ENCODE measurements at regions not wholly inside any gene's neighbourhood (a gene's known extent, or its start where the extent isn't known, plus 50 kb on each side); places are given as distances from the start of the nearest gene placed in this dataset.

DNA sequence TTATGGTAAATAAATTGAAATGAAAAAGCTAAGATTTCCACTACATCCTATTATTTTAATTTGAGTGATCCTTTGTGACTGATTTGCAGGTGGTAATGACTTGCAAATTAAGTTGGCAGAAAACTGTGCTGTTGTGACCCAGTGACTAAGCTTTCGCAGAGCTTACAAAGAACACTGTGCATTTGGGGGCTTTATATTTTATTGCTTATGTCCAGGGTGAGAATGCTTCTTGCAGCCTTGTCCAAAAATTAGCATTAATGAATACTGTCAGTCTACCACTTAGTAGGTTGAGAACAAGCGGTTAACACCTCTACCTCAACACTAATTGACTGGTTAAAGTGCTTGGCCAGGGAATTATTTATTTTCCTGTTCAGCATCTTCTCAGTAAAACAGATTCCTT lies 991.3 kb upstream of the DIAPH2 start:
- Histone ChIP-seq H3K4me2 (no peak overlapping the region), H3K9me3 (no peaks in the 10 kb centered on the region), H3K4me1 (no peaks in the 10 kb centered on the region), H3K4me3 (no peak overlapping the region), H3K27ac (no peak overlapping the region)
- CTCF ChIA-PET, result no interaction called here
- TF ChIP-seq, protein P1, sequence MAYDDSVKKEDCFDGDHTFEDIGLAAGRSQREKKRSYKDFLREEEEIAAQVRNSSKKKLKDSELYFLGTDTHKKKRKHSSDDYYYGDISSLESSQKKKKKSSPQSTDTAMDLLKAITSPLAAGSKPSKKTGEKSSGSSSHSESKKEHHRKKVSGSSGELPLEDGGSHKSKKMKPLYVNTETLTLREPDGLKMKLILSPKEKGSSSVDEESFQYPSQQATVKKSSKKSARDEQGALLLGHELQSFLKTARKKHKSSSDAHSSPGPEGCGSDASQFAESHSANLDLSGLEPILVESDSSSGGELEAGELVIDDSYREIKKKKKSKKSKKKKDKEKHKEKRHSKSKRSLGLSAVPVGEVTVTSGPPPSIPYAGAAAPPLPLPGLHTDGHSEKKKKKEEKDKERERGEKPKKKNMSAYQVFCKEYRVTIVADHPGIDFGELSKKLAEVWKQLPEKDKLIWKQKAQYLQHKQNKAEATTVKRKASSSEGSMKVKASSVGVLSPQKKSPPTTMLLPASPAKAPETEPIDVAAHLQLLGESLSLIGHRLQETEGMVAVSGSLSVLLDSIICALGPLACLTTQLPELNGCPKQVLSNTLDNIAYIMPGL (CRISPR knock-in tag; IDR thresholded peaks at IDR 0.05; ENCODE audit: borderline replicate concordance), result no peak
- TF ChIP-seq, protein P2, sequence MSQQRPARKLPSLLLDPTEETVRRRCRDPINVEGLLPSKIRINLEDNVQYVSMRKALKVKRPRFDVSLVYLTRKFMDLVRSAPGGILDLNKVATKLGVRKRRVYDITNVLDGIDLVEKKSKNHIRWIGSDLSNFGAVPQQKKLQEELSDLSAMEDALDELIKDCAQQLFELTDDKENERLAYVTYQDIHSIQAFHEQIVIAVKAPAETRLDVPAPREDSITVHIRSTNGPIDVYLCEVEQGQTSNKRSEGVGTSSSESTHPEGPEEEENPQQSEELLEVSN (IDR thresholded peaks at IDR 0.05; ENCODE audit: borderline replicate concordance, low read depth), result no peak
- TF ChIP-seq, protein P3, sequence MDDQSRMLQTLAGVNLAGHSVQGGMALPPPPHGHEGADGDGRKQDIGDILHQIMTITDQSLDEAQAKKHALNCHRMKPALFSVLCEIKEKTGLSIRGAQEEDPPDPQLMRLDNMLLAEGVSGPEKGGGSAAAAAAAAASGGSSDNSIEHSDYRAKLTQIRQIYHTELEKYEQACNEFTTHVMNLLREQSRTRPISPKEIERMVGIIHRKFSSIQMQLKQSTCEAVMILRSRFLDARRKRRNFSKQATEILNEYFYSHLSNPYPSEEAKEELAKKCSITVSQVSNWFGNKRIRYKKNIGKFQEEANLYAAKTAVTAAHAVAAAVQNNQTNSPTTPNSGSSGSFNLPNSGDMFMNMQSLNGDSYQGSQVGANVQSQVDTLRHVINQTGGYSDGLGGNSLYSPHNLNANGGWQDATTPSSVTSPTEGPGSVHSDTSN (IDR thresholded peaks at IDR 0.05), result no peak
- TF ChIP-seq CBX2 (IDR thresholded peaks at IDR 0.05; ENCODE audit: borderline replicate concordance, low read depth), result no peak
- no peak for TF ChIP-seq HOXB5 (CRISPR knock-in tag; IDR thresholded peaks at IDR 0.05)
- no peak for TF ChIP-seq CEBPB (IDR thresholded peaks at IDR 0.05)
- TF ChIP-seq RFX5 (IDR thresholded peaks at IDR 0.05), result no peak
- no peak for TF ChIP-seq MAZ (IDR thresholded peaks at IDR 0.05; ENCODE audit: borderline replicate concordance, low read depth, low read length)
- no peak for TF ChIP-seq RAD21 (conservative IDR thresholded peaks at IDR 0.05 in 1 of 2, IDR thresholded peaks at IDR 0.05 in 1 of 2)
- TF ChIP-seq EHMT2 (IDR thresholded peaks at IDR 0.05; ENCODE audit: low read depth), result no peak
- no peak for TF ChIP-seq RNF2 (IDR thresholded peaks at IDR 0.05; ENCODE audit: borderline replicate concordance, low read depth)
- TF ChIP-seq MAFK (IDR thresholded peaks at IDR 0.05; ENCODE audit: partially characterized antibody), result no peak
- TF ChIP-seq ZC3H11A (IDR thresholded peaks at IDR 0.05), result no peak
- TF ChIP-seq, protein P4, sequence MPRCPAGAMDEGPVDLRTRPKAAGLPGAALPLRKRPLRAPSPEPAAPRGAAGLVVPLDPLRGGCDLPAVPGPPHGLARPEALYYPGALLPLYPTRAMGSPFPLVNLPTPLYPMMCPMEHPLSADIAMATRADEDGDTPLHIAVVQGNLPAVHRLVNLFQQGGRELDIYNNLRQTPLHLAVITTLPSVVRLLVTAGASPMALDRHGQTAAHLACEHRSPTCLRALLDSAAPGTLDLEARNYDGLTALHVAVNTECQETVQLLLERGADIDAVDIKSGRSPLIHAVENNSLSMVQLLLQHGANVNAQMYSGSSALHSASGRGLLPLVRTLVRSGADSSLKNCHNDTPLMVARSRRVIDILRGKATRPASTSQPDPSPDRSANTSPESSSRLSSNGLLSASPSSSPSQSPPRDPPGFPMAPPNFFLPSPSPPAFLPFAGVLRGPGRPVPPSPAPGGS (IDR thresholded peaks at IDR 0.05), result no peak
- no peak for TF ChIP-seq HOXA7 (CRISPR knock-in tag; IDR thresholded peaks at IDR 0.05)
- FAIRE-seq, result no peak
- WGBS (ENCODE audit: missing lambda C conversion rate), result 15% methylated on average over 2 of the region's 2 CpGs
- ATAC-seq, result no peak
- POLR2A ChIA-PET, result no interaction called here
- DNase-seq (ENCODE audit: low read depth in 1 of 2, low spot score in 1 of 2), result no peak

DNA sequence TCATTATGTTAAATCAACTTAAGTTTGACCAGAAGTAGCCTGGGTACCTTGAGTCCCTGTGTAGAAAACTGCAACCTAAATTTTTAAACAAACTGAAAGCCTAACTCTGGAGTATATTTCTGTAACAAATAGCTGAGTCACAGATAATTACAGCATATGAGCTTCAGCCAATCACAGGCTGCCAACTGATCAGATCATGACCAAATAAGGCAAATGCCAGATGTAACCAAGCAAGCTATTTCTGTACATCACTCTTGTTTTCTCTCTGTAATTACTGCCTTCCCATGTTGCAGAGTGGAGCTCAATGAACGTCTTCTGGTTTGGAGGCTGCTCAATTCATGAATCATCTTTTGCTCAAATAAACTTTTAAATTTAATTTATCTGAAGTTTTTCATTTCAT lies 980.9 kb upstream of the DIAPH2 start:
- H3K27ac ChIP-seq, result no peak overlapping the region
- H3K9me3 ChIP-seq, result no peaks in the 10 kb centered on the region
- no peaks in the 10 kb centered on the region for H3K4me1 ChIP-seq
- WGBS (ENCODE audit: missing lambda C conversion rate), result 0% methylated on average over 1 of the region's 1 CpG
- no peak for FAIRE-seq
- ChIA-PET POLR2A (no interaction called here), CTCF (no interaction called here)
- TF ChIP-seq, protein P5, sequence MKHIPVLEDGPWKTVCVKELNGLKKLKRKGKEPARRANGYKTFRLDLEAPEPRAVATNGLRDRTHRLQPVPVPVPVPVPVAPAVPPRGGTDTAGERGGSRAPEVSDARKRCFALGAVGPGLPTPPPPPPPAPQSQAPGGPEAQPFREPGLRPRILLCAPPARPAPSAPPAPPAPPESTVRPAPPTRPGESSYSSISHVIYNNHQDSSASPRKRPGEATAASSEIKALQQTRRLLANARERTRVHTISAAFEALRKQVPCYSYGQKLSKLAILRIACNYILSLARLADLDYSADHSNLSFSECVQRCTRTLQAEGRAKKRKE (CRISPR knock-in tag; IDR thresholded peaks at IDR 0.05; ENCODE audit: low read depth), result no peak
- no peak for TF ChIP-seq MAFK (IDR thresholded peaks at IDR 0.05; ENCODE audit: partially characterized antibody)
- H3K4me2 ChIP-seq, result no peak overlapping the region
- no peak for DNase-seq (ENCODE audit: low read depth in 1 of 2, low spot score in 1 of 2)
- no peak for ATAC-seq
- no peak overlapping the region for H3K4me3 ChIP-seq

DNA sequence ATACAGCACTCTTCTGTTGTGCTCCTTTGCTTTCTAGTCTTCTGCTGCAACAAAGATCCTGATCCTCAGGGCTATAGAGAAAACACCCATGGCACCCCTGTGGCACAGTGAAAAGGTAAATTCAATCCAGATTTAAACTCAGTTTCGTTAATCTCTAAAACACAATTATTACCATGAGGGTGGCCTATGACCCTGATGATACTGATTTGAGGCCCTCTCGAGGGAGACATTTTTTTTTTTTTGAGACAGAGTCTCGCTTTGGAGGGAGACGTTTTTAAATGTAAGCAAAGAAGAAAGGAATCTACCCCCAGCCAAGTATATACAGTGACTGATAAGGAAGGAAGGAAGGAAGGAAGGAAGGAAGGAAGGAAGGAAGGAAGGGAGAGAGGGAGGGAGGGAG lies 967.8 kb upstream of the DIAPH2 start:
- no peak for FAIRE-seq
- H3K27ac ChIP-seq, result no peak overlapping the region
- 0% methylated on average over 4 of the region's 4 CpGs for WGBS (ENCODE audit: missing lambda C conversion rate)
- TF ChIP-seq, protein P1 (CRISPR knock-in tag; IDR thresholded peaks at IDR 0.05; ENCODE audit: borderline replicate concordance), result no peak
- TF ChIP-seq, protein P6, sequence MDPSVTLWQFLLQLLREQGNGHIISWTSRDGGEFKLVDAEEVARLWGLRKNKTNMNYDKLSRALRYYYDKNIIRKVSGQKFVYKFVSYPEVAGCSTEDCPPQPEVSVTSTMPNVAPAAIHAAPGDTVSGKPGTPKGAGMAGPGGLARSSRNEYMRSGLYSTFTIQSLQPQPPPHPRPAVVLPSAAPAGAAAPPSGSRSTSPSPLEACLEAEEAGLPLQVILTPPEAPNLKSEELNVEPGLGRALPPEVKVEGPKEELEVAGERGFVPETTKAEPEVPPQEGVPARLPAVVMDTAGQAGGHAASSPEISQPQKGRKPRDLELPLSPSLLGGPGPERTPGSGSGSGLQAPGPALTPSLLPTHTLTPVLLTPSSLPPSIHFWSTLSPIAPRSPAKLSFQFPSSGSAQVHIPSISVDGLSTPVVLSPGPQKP (IDR thresholded peaks at IDR 0.05; ENCODE audit: low read depth, low read length), result no peak
- TF ChIP-seq HOXA7 (CRISPR knock-in tag; IDR thresholded peaks at IDR 0.05), result no peak
- TF ChIP-seq, protein P4 (IDR thresholded peaks at IDR 0.05), result no peak
- TF ChIP-seq RARB (CRISPR knock-in tag; IDR thresholded peaks at IDR 0.05), result no peak
- TF ChIP-seq HOXB13 (CRISPR knock-in tag; IDR thresholded peaks at IDR 0.05; ENCODE audit: low read depth), result no peak
- no peak for TF ChIP-seq FOXS1 (CRISPR knock-in tag; IDR thresholded peaks at IDR 0.05)
- TF ChIP-seq, protein P2 (IDR thresholded peaks at IDR 0.05; ENCODE audit: borderline replicate concordance, low read depth), result no peak
- TF ChIP-seq SMC3 (IDR thresholded peaks at IDR 0.05), result no peak
- no peak for TF ChIP-seq HEYL (CRISPR knock-in tag; IDR thresholded peaks at IDR 0.05)

More for the DNA sequence above, 967.8 kb upstream of the DIAPH2 start:
- Histone ChIP-seq H3K4me1 (no peaks in the 10 kb centered on the region), H3K4me3 (no peak overlapping the region), H3K4me2 (no peak overlapping the region), H3K9me3 (no peaks in the 10 kb centered on the region)
- DNase-seq (ENCODE audit: low read depth in 1 of 2, low spot score in 1 of 2) (no peak), ATAC-seq (no peak)
- ChIA-PET POLR2A (no interaction called here), CTCF (no interaction called here)
